ENCODE measurements at regions not wholly inside any gene's neighbourhood (a gene's known extent, or its start where the extent isn't known, plus 50 kb on each side); places are given as distances from the start of the nearest gene placed in this dataset.

DNA sequence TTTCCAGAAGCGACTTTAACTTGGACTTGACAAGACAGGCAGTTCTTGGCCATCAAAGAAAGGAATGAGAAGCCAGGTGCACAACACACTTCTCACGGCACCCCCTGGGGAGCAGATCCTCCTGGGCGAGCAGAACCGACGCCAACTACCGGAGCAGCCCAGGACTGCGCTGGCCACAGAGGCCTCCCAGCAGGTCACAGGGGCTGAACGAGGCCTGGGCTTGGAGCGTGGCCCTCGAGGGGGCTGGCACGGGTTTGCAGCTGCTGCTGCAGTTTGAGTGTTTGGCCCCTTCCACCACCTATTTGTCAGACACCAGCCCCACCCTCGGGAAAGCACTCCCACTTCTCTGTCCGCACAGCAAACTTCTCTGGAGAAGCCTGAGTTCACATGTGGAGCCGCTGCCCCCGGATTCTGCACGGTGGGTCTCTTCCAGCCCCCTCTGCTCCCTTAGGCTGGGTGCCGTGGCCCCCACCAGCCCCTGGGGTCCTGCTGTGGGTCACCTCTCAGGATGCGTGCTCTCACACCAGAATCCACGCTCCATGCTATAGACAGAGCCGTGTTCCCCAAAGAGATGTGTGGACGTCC, 306.7 kb upstream of the SALL3 start:
- 28 to 29% methylated on average over 21 of the region's 21 CpGs for WGBS, 2 experiments (ENCODE audit: low coverage in 1 of 2, low lambda C conversion rate in 2 of 2, missing lambda C conversion rate in 2 of 2)
- Histone ChIP-seq H3K27ac (no peak overlapping the region), H3K36me3 (ENCODE audit: low read depth) (no peaks in the 10 kb centered on the region), H3K4me2 (ENCODE audit: unreplicated experiment) (no peak overlapping the region), H3K27me3 (replicated peaks; ENCODE audit: insufficient read depth) (no peaks in the 10 kb centered on the region), H3K9me3 (ENCODE audit: low read depth) (no peaks in the 10 kb centered on the region), H3K79me2 (ENCODE audit: insufficient read depth) (no peaks in the 10 kb centered on the region), H3F3A (ENCODE audit: insufficient read depth) (no peaks in the 10 kb centered on the region), H2AFZ (no peak overlapping the region), H4K20me1 (ENCODE audit: insufficient read depth) (no peaks in the 10 kb centered on the region), H3K4me1 (ENCODE audit: insufficient read depth) (no peaks in the 10 kb centered on the region), H3K9ac (no peak overlapping the region), H3K9me2 (ENCODE audit: insufficient read depth) (no peaks in the 10 kb centered on the region), H3K4me3 (no peak overlapping the region)
- in situ Hi-C loops (cut with MboI), result no loop called here
- no peak for TF ChIP-seq EZH2 (IDR thresholded peaks at IDR 0.05; ENCODE audit: insufficient read depth, poor library complexity, severe bottlenecking)
- TF ChIP-seq EZH2phosphoT487 (IDR thresholded peaks at IDR 0.05; ENCODE audit: insufficient read depth, low read depth), result no peak
- no peak for DNase-seq

DNA sequence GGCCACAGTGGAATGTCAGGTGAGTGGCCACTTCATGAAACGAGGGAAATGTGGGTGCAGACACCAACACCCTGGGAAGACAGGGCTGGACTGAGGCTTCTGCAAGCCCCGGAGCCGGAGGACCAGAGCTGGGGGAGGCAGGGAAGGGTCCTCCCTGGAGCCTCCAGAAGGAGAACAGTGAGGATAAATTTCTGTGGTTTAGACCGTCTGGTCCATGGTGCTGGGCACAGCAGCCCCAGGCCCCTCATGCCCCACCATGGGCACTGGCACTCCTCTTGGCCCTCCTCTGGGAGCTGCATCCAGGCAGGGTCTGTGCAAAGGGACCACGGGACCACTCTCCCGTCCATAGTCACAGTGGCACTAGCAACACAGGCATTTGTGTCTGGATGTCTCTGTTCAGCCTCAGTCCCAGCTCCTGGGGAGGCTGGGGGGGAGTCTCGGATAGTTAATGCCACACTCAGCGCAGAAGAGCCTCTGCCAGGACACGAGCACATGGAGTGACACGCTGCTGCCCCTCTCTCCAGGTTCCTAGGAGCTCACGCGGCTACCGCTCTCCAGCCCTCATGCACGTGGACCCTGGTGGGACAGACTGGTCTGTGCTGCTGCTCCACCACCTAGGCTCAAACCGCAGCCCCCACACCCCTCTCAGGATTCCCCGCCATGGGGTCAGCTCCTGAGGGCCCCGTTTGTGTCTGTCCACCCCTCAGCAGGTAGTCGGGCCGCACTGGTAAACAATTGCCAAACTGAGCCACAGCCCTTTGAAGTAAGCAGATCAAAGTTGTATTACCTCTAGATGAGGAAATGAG, 305.9 kb upstream of the SALL3 start:
- no peaks in the 10 kb centered on the region for H3K9me3 ChIP-seq (ENCODE audit: low read depth)
- in situ Hi-C loops (cut with MboI), result no loop called here

GRCh38 chr18:78675231-78675630, 304.4 kb upstream of the SALL3 start:
- Histone ChIP-seq H3K9ac (no peak overlapping the region), H3K27ac (no peak overlapping the region), H3K4me3 (no peak overlapping the region), H3K9me2 (ENCODE audit: insufficient read depth) (no peaks in the 10 kb centered on the region), H3K9me3 (ENCODE audit: low read depth) (no peaks in the 10 kb centered on the region), H3K4me2 (ENCODE audit: unreplicated experiment) (no peak overlapping the region), H3K36me3 (ENCODE audit: low read depth) (no peaks in the 10 kb centered on the region), H3K27me3 (replicated peaks; ENCODE audit: insufficient read depth) (no peaks in the 10 kb centered on the region), H4K20me1 (ENCODE audit: insufficient read depth) (no peaks in the 10 kb centered on the region), H3K79me2 (ENCODE audit: insufficient read depth) (no peaks in the 10 kb centered on the region), H3K4me1 (ENCODE audit: insufficient read depth) (no peaks in the 10 kb centered on the region), H3F3A (ENCODE audit: insufficient read depth) (no peaks in the 10 kb centered on the region), H2AFZ (no peak overlapping the region)
- TF ChIP-seq EZH2 (IDR thresholded peaks at IDR 0.05; ENCODE audit: insufficient read depth, poor library complexity, severe bottlenecking) (no peak), EZH2phosphoT487 (IDR thresholded peaks at IDR 0.05; ENCODE audit: insufficient read depth, low read depth) (no peak)
- DNase-seq, result no peak
- 23 to 34% methylated on average over 7 to 8 of the region's 8 CpGs for WGBS, 2 experiments (ENCODE audit: low coverage in 1 of 2, low lambda C conversion rate in 2 of 2, missing lambda C conversion rate in 2 of 2)
- in situ Hi-C loops (cut with MboI), result no loop called here

More for the DNA sequence above, 305.9 kb upstream of the SALL3 start:
- Histone ChIP-seq H3K27me3 (replicated peaks; ENCODE audit: insufficient read depth) (no peaks in the 10 kb centered on the region), H2AFZ (no peak overlapping the region), H3F3A (ENCODE audit: insufficient read depth) (no peaks in the 10 kb centered on the region), H3K79me2 (ENCODE audit: insufficient read depth) (no peaks in the 10 kb centered on the region), H3K36me3 (ENCODE audit: low read depth) (no peaks in the 10 kb centered on the region), H3K4me2 (ENCODE audit: unreplicated experiment) (no peak overlapping the region), H4K20me1 (ENCODE audit: insufficient read depth) (no peaks in the 10 kb centered on the region), H3K9me2 (ENCODE audit: insufficient read depth) (no peaks in the 10 kb centered on the region), H3K4me3 (no peak overlapping the region), H3K4me1 (ENCODE audit: insufficient read depth) (no peaks in the 10 kb centered on the region), H3K27ac (no peak overlapping the region), H3K9ac (no peak overlapping the region)
- WGBS, 2 experiments (ENCODE audit: low coverage in 1 of 2, low lambda C conversion rate in 2 of 2, missing lambda C conversion rate in 2 of 2), result 36 to 37% methylated on average over 19 of the region's 19 CpGs
- DNase-seq, result no peak
- no peak for TF ChIP-seq EZH2 (IDR thresholded peaks at IDR 0.05; ENCODE audit: insufficient read depth, poor library complexity, severe bottlenecking)
- TF ChIP-seq EZH2phosphoT487 (IDR thresholded peaks at IDR 0.05; ENCODE audit: insufficient read depth, low read depth), result no peak

- no peak overlapping the region for H3K27ac ChIP-seq
- no peaks in the 10 kb centered on the region for H3K9me3 ChIP-seq (ENCODE audit: low read depth)
- no peak for DNase-seq
- no peaks in the 10 kb centered on the region for H3K27me3 ChIP-seq (replicated peaks; ENCODE audit: insufficient read depth)
- no peak overlapping the region for H3K4me2 ChIP-seq (ENCODE audit: unreplicated experiment)
- no peak for TF ChIP-seq EZH2 (IDR thresholded peaks at IDR 0.05; ENCODE audit: insufficient read depth, poor library complexity, severe bottlenecking)
- TF ChIP-seq EZH2phosphoT487 (IDR thresholded peaks at IDR 0.05; ENCODE audit: insufficient read depth, low read depth), result no peak
- H3K79me2 ChIP-seq (ENCODE audit: insufficient read depth), result no peaks in the 10 kb centered on the region
- no peaks in the 10 kb centered on the region for H3K4me1 ChIP-seq (ENCODE audit: insufficient read depth)
- no peaks in the 10 kb centered on the region for H3K9me2 ChIP-seq (ENCODE audit: insufficient read depth)
- no peak overlapping the region for H3K4me3 ChIP-seq
- no peaks in the 10 kb centered on the region for H3K36me3 ChIP-seq (ENCODE audit: low read depth)
- no peak overlapping the region for H3K9ac ChIP-seq
- H4K20me1 ChIP-seq (ENCODE audit: insufficient read depth), result no peaks in the 10 kb centered on the region
- H2AFZ ChIP-seq, result no peak overlapping the region
- in situ Hi-C loops (cut with MboI), result no loop called here
- no peaks in the 10 kb centered on the region for H3F3A ChIP-seq (ENCODE audit: insufficient read depth)
- 45 to 49% methylated on average over 19 of the region's 19 CpGs for WGBS, 2 experiments (ENCODE audit: low coverage in 1 of 2, low lambda C conversion rate in 2 of 2, missing lambda C conversion rate in 2 of 2)
Measured at GRCh38 chr18:78676622-78677482, 302.8 kb upstream of the SALL3 start.
